ENCODE measurements at regions not wholly inside any gene's neighbourhood (a gene's known extent, or its start where the extent isn't known, plus 50 kb on each side); places are given as distances from the start of the nearest gene placed in this dataset.

DNA sequence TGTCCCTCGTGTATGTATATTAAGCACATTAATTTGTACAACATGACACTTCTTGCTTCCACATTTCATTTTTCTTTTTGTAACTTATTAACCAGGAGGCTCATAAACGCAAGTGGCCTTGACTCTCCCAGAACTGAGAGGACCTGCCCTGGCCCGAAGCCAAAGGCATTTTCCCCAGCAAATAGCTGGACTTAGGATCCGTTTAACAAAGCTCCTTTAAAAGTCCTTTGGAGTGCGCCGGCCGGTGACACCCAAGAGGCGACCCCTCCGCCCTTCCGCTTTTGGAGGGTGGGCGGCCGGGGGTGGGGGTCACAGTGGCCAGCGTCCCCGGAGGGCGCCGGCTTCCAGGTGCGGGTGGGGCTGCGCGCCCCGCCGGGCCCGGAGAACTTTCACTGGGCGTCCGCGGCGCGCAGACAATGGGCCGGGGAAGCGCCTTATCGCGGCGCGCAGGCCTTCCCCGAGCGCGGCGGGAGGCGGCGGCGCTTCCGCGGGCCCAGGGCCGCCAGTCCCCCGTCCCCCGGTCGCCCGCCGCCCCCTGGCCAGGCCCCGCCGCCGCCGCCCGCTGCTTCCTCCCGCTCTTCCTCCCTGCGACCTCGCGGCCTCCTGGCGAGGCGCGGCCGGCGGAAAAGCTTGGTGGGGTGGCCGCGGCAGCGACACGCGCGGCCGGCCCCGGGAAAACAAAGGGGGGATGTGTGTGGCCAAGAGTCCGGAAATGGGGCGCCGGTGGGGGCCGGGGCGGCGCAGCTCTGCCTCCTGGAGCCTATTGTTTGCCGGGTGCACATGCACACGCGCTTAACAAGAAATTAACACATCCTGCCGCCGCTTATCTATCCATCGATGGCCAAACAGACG, 613.4 kb downstream of the MCTP2 start:
- Histone ChIP-seq H3K9me3 (no peaks in the 10 kb centered on the region), H3K27me3 (no peaks in the 10 kb centered on the region), H3K4me3 (peak overlapping the region; percentile 24 to 43), H3K36me3 (no peaks in the 10 kb centered on the region), H3K27ac (peak overlapping the region; percentile 67 to 73), H3K4me1 (no peaks in the 10 kb centered on the region)
- intact Hi-C loops (cut with DNase I; ENCODE audit: low total_unique reads) = no loop called here
- DNase-seq = peak; percentile 57 to 68
- TF ChIP-seq POLR2A (IDR thresholded peaks at IDR 0.05) = no peak
- TF ChIP-seq, protein P1, sequence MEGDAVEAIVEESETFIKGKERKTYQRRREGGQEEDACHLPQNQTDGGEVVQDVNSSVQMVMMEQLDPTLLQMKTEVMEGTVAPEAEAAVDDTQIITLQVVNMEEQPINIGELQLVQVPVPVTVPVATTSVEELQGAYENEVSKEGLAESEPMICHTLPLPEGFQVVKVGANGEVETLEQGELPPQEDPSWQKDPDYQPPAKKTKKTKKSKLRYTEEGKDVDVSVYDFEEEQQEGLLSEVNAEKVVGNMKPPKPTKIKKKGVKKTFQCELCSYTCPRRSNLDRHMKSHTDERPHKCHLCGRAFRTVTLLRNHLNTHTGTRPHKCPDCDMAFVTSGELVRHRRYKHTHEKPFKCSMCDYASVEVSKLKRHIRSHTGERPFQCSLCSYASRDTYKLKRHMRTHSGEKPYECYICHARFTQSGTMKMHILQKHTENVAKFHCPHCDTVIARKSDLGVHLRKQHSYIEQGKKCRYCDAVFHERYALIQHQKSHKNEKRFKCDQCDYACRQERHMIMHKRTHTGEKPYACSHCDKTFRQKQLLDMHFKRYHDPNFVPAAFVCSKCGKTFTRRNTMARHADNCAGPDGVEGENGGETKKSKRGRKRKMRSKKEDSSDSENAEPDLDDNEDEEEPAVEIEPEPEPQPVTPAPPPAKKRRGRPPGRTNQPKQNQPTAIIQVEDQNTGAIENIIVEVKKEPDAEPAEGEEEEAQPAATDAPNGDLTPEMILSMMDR (IDR thresholded peaks at IDR 0.05) = peak in 2 of 4 experiments; percentile 9 to 24

DNA sequence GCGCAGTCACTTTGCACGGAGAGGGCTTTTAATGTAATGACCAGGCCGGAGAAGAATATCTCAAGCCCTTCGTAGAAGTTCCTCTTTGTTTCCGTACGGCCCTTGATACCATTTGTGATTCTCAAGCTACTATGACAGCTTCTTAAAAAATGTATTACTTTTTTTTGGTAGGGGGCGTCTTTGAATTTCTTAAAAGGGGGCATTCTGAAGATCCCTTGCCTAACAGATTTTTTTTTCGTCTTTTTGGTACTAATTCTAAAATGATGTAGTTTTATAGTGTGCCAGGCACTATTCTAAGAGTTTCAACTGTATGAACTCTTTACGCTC, 614.0 kb downstream of the MCTP2 start:
- Histone ChIP-seq H3K27ac (peak overlapping the region in 1 of 2 donors; percentile 73), H3K9me3 (no peaks in the 10 kb centered on the region), H3K36me3 (no peaks in the 10 kb centered on the region), H3K4me1 (no peaks in the 10 kb centered on the region), H3K4me3 (peak overlapping the region; percentile 24 to 43), H3K27me3 (no peaks in the 10 kb centered on the region)
- no peak for TF ChIP-seq POLR2A (IDR thresholded peaks at IDR 0.05)
- TF ChIP-seq, protein P1 (IDR thresholded peaks at IDR 0.05) = no peak
- DNase-seq = no peak
- intact Hi-C loops (cut with DNase I; ENCODE audit: low total_unique reads) = no loop called here

DNA sequence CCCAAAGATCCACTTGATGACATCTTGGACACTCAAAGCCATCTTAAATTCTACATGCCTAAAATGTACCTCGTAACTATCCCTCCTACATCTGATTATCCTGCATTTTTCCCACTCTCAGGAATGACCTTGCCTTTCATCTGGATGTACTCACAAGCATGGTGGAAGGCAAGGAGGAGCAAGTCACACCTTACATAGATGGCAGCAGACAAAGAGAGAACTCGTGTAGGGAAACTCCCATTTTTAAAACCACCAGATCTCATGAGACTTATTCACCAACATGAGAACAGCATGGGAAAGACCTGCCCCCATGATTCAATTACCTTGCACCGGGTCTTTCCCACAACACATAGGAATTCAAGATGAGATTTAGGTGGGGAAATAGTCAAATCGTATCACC, 616.0 kb downstream of the MCTP2 start:
- intact Hi-C loops (cut with DNase I; ENCODE audit: low total_unique reads) = no loop called here
- Histone ChIP-seq H3K27ac (no peak overlapping the region), H3K4me3 (no peak overlapping the region), H3K27me3 (no peaks in the 10 kb centered on the region), H3K9me3 (no peaks in the 10 kb centered on the region), H3K36me3 (no peaks in the 10 kb centered on the region), H3K4me1 (no peaks in the 10 kb centered on the region)
- no peak for DNase-seq
- TF ChIP-seq, protein P1 (IDR thresholded peaks at IDR 0.05) = no peak
- TF ChIP-seq POLR2A (IDR thresholded peaks at IDR 0.05) = no peak

DNA sequence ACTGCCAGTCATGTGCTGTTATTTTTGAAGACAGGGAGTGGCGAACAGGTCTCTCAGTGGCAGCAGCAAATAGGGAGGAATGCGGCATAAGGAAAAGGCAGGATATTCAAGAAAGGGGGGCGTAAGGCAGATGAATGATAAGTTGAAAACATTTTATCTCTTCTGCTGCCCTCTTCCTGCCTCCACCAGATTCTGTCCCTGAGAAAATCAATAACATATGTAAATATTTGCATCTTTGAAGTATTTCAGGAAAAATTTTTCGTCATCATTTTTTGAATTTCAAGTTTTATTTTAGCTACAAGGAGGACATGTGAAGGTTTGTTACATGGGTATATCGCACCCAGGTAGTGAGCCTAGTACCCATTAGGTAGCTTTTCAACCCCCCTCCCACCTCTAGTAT, 616.7 kb downstream of the MCTP2 start:
- no peaks in the 10 kb centered on the region for H3K27me3 ChIP-seq
- no peak overlapping the region for H3K4me3 ChIP-seq
- H3K27ac ChIP-seq = no peak overlapping the region
- TF ChIP-seq, protein P1 (IDR thresholded peaks at IDR 0.05) = no peak
- intact Hi-C loops (cut with DNase I; ENCODE audit: low total_unique reads) = no loop called here
- no peaks in the 10 kb centered on the region for H3K9me3 ChIP-seq
- H3K4me1 ChIP-seq = no peaks in the 10 kb centered on the region
- DNase-seq = no peak
- H3K36me3 ChIP-seq = no peaks in the 10 kb centered on the region

DNA sequence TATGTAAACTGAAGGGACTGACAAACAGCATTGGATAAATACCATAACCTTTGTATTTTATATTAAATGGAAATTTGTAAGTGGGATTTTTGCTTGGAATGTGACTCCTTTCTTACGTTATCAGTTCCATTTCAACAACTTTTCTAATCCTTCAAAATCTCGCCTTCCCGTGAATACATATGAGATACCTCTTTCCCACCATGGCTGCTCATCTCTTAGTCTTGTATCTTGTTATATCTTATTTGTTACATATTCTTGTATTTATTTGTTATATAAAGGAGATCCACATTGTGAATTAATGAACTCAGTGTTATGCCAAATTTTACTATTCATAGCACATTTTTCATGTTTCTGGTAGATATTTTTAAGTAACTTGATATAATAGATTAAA, 623.7 kb downstream of the MCTP2 start:
- TF ChIP-seq POLR2A (IDR thresholded peaks at IDR 0.05) = no peak
- TF ChIP-seq, protein P1 (IDR thresholded peaks at IDR 0.05) = no peak
- Histone ChIP-seq H3K27ac (no peak overlapping the region), H3K27me3 (no peaks in the 10 kb centered on the region), H3K4me1 (no peaks in the 10 kb centered on the region), H3K4me3 (no peak overlapping the region), H3K9me3 (no peaks in the 10 kb centered on the region), H3K36me3 (no peaks in the 10 kb centered on the region)
- intact Hi-C loops (cut with DNase I; ENCODE audit: low total_unique reads) = no loop called here
- no peak for DNase-seq

Data from uterus (tissue), 3 donors.